RPMI7951 (cell line): ENCODE measurements at regions not wholly inside any gene's neighbourhood (a gene's known extent, or its start where the extent isn't known, plus 50 kb on each side); places are given as distances from the start of the nearest gene placed in this dataset.

ENCODE experiments used
- DNase-seq: peaks from one replicate; pipeline ENCODE4 v3.0.0-alpha.2; 2012; ENCODE audit warnings: low read depth

GRCh38 chr16:86196687-86197391, 297.9 kb downstream of the IRF8 start:
- no peak for DNase-seq

- DNase-seq: no peak
These were observed 299.5 kb downstream of the IRF8 start for GRCh38 chr16:86198206-86199118.

GRCh38 chr16:86199182-86199581, 300.2 kb downstream of the IRF8 start:
- DNase-seq: no peak

- DNase-seq: no peak
These were observed 301.1 kb downstream of the IRF8 start for GRCh38 chr16:86199871-86200695.

- no peak for DNase-seq
These were observed 301.8 kb downstream of the IRF8 start for GRCh38 chr16:86200722-86201121.

- no peak for DNase-seq
These were observed 302.8 kb downstream of the IRF8 start for GRCh38 chr16:86201746-86202145.

GRCh38 chr16:86202267-86202666, 303.3 kb downstream of the IRF8 start:
- no peak for DNase-seq

- no peak for DNase-seq
These were observed 303.9 kb downstream of the IRF8 start for GRCh38 chr16:86202760-86203426.

- DNase-seq: no peak
These were observed 304.8 kb downstream of the IRF8 start for GRCh38 chr16:86203557-86204275.

- no peak for DNase-seq
These were observed 304.6 kb upstream of the FOXF1 start for GRCh38 chr16:86205521-86206245.

- DNase-seq: no peak
These were observed 303.0 kb upstream of the FOXF1 start for GRCh38 chr16:86207350-86207749.

- no peak for DNase-seq
These were observed 301.1 kb upstream of the FOXF1 start for GRCh38 chr16:86209202-86209601.

- DNase-seq: no peak
These were observed 299.7 kb upstream of the FOXF1 start for GRCh38 chr16:86210403-86211193.

GRCh38 chr16:86211265-86211664, 299.1 kb upstream of the FOXF1 start:
- no peak for DNase-seq

- DNase-seq: no peak
These were observed 298.5 kb upstream of the FOXF1 start for GRCh38 chr16:86211800-86212199.

GRCh38 chr16:86212706-86213436, 297.5 kb upstream of the FOXF1 start:
- DNase-seq: no peak

- no peak for DNase-seq
These were observed 296.7 kb upstream of the FOXF1 start for GRCh38 chr16:86213437-86214205.
